ENCODE measurements at regions not wholly inside any gene's neighbourhood (a gene's known extent, or its start where the extent isn't known, plus 50 kb on each side); places are given as distances from the start of the nearest gene placed in this dataset.

DNA sequence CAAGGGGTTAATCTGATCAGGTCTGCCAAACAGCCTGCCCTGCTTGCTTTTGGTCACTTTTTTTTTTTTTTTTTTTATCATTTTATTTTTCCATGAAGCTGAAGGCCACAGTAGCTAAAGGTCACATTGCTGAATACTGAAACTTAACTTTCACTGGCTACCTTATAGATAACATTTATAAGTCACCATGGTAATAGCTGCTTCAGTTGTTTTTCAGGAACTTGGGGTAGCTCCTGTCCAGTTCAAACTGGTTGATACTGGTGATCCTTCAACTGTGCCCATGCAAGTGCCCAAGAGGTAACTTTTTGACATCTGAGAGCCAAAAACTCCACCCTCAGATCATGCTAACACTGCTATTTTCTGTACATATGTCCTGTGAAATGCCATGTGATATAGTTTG, 68.3 kb upstream of the RGS7BP start:
- no peak for DNase-seq (ENCODE audit: low spot score)

DNA sequence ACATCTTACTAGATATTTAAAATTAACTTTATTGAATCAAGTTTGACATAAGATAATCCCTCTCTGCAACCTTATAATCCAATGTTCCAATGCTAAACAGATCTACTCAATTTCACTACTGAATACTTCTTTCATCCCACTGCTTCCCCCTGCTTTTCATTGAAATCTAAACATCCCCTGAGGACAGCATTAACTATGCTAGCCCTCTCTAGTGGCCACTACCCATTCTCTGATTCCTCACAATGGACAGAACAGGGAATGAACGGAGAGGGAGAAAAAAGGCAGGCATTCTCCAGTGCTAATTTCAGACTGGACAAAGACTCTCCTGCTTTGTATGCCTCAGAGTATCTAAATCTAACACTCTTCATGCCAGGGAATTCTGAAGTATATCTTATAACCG, 54.3 kb upstream of the RGS7BP start:
- DNase-seq (ENCODE audit: low spot score), result peak; percentile 0

DNA sequence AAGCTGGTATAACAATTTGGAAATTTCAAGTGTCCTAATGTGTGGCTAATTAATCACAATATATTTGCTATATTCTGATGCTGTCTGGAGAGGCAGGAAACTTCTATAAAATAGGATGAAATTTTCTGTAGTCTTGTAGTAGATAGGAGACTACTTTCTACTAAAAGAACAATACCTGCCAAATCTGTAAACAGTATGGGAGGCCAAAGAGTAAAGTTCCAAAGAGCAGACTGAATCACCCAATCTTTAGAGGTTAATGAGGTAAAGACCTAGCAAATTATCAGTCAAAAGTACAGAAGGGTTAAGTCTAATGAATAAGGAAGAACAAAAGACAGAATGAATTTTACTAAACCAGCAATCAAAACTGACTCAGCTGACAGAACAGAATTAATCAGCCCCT, 52.4 kb upstream of the RGS7BP start:
- no peak for DNase-seq (ENCODE audit: low spot score)

Measured in HuH-7.5 (cell line).